Muscle of leg (tissue), 3 donors: ENCODE measurements at regions not wholly inside any gene's neighbourhood (a gene's known extent, or its start where the extent isn't known, plus 50 kb on each side); places are given as distances from the start of the nearest gene placed in this dataset.

Experiments used
- DNase-seq: peaks from one replicate; pipeline ENCODE4 v3.0.0; 2013
- H3K27ac ChIP-seq: one replicate; pipeline ENCODE4 v1.5.1; 2013; ENCODE audit warnings: mild to moderate bottlenecking, low read length, control low read depth
- H3K27me3 ChIP-seq: one replicate; pipeline ENCODE4 v1.6.1; 2013; ENCODE audit warnings: low read length; ENCODE audit not compliant: control insufficient read depth, insufficient read depth
- H3K36me3 ChIP-seq: one replicate; pipeline ENCODE4 v1.6.1; 2013; ENCODE audit warnings: low read length; ENCODE audit not compliant: control insufficient read depth, insufficient read depth
- H3K4me1 ChIP-seq: one replicate; pipeline ENCODE4 v1.6.1; 2013; ENCODE audit warnings: low read length; ENCODE audit not compliant: control insufficient read depth, insufficient read depth
- H3K4me3 ChIP-seq: one replicate; pipeline ENCODE4 v1.5.1; 2013; ENCODE audit warnings: low read length, control low read depth
- H3K9me3 ChIP-seq: replicated peaks from 2 replicates; pipeline ENCODE4 v1.6.1; 2013; ENCODE audit warnings: low read depth, low read length; ENCODE audit not compliant: control insufficient read depth
- WGBS: methylation state at CpG from one replicate; pipeline ENCODE4 v1.1.5; 2013; ENCODE audit warnings: missing lambda C conversion rate; ENCODE audit not compliant: insufficient coverage; 5-methylcytosine and 5-hydroxymethylcytosine counted together

- Histone ChIP-seq H3K27ac (no peak overlapping the region), H3K9me3 (no peaks in the 10 kb centered on the region), H3K27me3 (no peaks in the 10 kb centered on the region), H3K4me1 (no peaks in the 10 kb centered on the region), H3K4me3 (no peak overlapping the region), H3K36me3 (no peaks in the 10 kb centered on the region)
- WGBS, result 100% methylated on average over 1 of the region's 3 CpGs
- DNase-seq, result no peak
Measured at GRCh38 chr1:194214735-194215134, 1028.3 kb upstream of the B3GALT2 start.

- H3K9me3 ChIP-seq, result no peaks in the 10 kb centered on the region
- H3K4me1 ChIP-seq, result no peaks in the 10 kb centered on the region
Measured at GRCh38 chr1:194209920-194210319, 1023.5 kb upstream of the B3GALT2 start.

GRCh38 chr1:194208674-194209073 is 1022.3 kb upstream of the B3GALT2 start:
- Histone ChIP-seq H3K27ac (no peak overlapping the region), H3K4me3 (no peak overlapping the region), H3K9me3 (no peaks in the 10 kb centered on the region), H3K36me3 (no peaks in the 10 kb centered on the region), H3K27me3 (no peaks in the 10 kb centered on the region), H3K4me1 (no peaks in the 10 kb centered on the region)
- DNase-seq, result no peak
- WGBS, result no CpG with 5 or more reads among the region's 1 CpG

More at GRCh38 chr1:194209920-194210319, 1023.5 kb upstream of the B3GALT2 start:
- no peaks in the 10 kb centered on the region for H3K36me3 ChIP-seq
- H3K27me3 ChIP-seq, result no peaks in the 10 kb centered on the region
- no peak overlapping the region for H3K4me3 ChIP-seq
- DNase-seq, result no peak
- H3K27ac ChIP-seq, result no peak overlapping the region

GRCh38 chr1:194196562-194196961 is 1010.1 kb upstream of the B3GALT2 start:
- no peak for DNase-seq
- no peaks in the 10 kb centered on the region for H3K9me3 ChIP-seq
- WGBS, result 87% methylated on average over 3 of the region's 4 CpGs

GRCh38 chr1:194194724-194195123 is 1008.3 kb upstream of the B3GALT2 start:
- Histone ChIP-seq H3K27ac (no peak overlapping the region), H3K9me3 (no peaks in the 10 kb centered on the region), H3K36me3 (no peaks in the 10 kb centered on the region), H3K27me3 (no peaks in the 10 kb centered on the region), H3K4me3 (no peak overlapping the region), H3K4me1 (no peaks in the 10 kb centered on the region)
- no peak for DNase-seq
- WGBS, result no CpG with 5 or more reads among the region's 2 CpGs

More at GRCh38 chr1:194196562-194196961, 1010.1 kb upstream of the B3GALT2 start:
- H3K27me3 ChIP-seq, result no peaks in the 10 kb centered on the region
- H3K36me3 ChIP-seq, result no peaks in the 10 kb centered on the region
- H3K4me1 ChIP-seq, result no peaks in the 10 kb centered on the region
- no peak overlapping the region for H3K4me3 ChIP-seq
- H3K27ac ChIP-seq, result no peak overlapping the region

DNA sequence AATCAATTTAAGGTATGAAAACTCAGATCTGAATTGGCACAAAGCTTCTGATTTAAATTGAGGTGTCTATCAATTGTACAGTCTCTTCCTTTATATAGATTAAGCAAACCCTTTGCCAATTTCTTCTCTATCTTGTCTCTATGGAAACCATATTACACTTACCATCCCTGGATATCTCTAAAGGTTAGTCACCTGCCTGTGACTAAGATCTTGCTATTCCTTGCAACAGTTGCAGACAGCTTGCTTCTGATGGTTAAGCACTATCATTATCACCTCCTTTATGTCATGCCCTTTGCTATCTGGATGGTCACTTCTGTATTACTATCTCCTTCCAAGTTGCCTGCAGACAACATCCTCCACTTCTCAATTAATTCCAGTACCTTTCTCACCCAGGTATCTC is 998.6 kb upstream of the B3GALT2 start:
- H3K9me3 ChIP-seq, result peaks cover 2% of the 10 kb centered on the region
- no peaks in the 10 kb centered on the region for H3K36me3 ChIP-seq
- H3K27me3 ChIP-seq, result no peaks in the 10 kb centered on the region
- no peak overlapping the region for H3K4me3 ChIP-seq
- no peak overlapping the region for H3K27ac ChIP-seq
- no peaks in the 10 kb centered on the region for H3K4me1 ChIP-seq
- DNase-seq, result no peak

DNA sequence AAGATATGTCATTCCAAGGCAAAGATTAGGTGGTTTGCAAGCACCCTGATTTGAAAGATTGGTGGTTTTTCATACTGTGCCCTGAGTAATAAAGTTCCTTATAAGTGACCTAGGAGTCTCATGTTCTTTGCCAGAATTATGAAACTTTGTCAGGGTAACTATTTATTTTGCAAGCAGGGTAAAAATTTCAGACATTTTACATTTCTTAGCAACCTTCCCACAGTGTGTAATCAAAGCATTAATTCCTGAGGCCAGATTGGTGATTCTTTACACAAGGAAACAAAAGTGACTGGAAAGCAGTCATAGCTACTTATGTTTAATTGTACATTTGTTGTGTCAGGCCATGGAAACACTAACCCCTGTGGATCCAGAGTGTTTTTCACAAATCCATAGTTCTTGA is 998.0 kb upstream of the B3GALT2 start:
- no peaks in the 10 kb centered on the region for H3K4me1 ChIP-seq
- H3K27ac ChIP-seq, result no peak overlapping the region
- H3K4me3 ChIP-seq, result no peak overlapping the region
- H3K27me3 ChIP-seq, result no peaks in the 10 kb centered on the region
- no peaks in the 10 kb centered on the region for H3K36me3 ChIP-seq
- no peak for DNase-seq
- H3K9me3 ChIP-seq, result peaks cover 2% of the 10 kb centered on the region

GRCh38 chr1:194181845-194182244 is 995.4 kb upstream of the B3GALT2 start:
- no peaks in the 10 kb centered on the region for H3K27me3 ChIP-seq
- DNase-seq, result no peak
- WGBS, result 78% methylated on average over 3 of the region's 5 CpGs
- H3K9me3 ChIP-seq, result peaks cover 2% of the 10 kb centered on the region
- no peak overlapping the region for H3K4me3 ChIP-seq
- no peaks in the 10 kb centered on the region for H3K4me1 ChIP-seq
- no peak overlapping the region for H3K27ac ChIP-seq
- H3K36me3 ChIP-seq, result no peaks in the 10 kb centered on the region

DNA sequence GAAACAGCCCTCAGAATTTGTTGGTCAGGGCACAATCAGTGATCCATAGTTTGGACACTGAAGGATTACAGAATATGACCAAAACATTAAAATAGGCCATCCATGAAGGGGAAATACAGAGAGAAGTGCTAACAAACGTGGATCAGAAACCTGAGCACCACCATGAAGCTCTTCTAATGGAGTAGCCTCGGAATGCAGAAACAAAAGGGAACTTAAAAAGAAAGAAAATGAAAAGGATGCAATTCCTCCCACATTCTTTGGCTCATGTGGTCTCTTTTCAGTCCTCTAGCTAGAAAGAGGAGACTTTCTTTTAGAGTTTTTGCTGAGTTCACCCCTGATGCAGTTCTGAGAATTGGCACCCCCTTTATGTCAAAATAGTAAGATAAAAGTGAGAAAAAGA is 989.8 kb upstream of the B3GALT2 start:
- Histone ChIP-seq H3K27ac (no peak overlapping the region), H3K4me3 (no peak overlapping the region), H3K9me3 (no peaks in the 10 kb centered on the region), H3K27me3 (no peaks in the 10 kb centered on the region), H3K4me1 (no peaks in the 10 kb centered on the region), H3K36me3 (no peaks in the 10 kb centered on the region)
- no CpG with 5 or more reads among the region's 2 CpGs for WGBS
- no peak for DNase-seq

- H3K36me3 ChIP-seq, result no peaks in the 10 kb centered on the region
- WGBS, result no CpG with 5 or more reads among the region's 1 CpG
- H3K4me1 ChIP-seq, result no peaks in the 10 kb centered on the region
- no peak for DNase-seq
- no peak overlapping the region for H3K4me3 ChIP-seq
- no peak overlapping the region for H3K27ac ChIP-seq
- no peaks in the 10 kb centered on the region for H3K27me3 ChIP-seq
- no peaks in the 10 kb centered on the region for H3K9me3 ChIP-seq
Measured at GRCh38 chr1:194175251-194175650, 988.8 kb upstream of the B3GALT2 start.

DNA sequence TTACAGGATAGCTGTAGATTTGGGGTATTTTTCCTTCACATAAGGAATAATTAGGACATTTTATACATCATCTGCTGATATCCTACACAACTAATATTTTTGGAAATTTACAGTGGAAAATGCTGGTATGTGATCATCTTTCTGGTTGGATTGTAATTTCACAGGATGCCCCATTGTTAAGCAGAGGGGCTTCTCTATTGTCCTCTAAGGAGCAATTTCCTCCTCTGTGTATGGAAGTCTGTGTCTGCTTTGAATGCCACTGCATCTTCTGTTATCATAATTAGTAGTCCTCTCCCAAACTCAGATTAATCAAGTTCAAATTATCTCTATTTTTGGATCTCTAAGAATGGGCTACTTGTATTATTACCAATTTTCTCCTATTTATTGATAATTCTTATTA is 988.1 kb upstream of the B3GALT2 start:
- DNase-seq, result no peak
- Histone ChIP-seq H3K27ac (no peak overlapping the region), H3K9me3 (no peaks in the 10 kb centered on the region), H3K36me3 (no peaks in the 10 kb centered on the region), H3K27me3 (no peaks in the 10 kb centered on the region), H3K4me3 (no peak overlapping the region), H3K4me1 (no peaks in the 10 kb centered on the region)
